ENCODE measurements at regions not wholly inside any gene's neighbourhood (a gene's known extent, or its start where the extent isn't known, plus 50 kb on each side); places are given as distances from the start of the nearest gene placed in this dataset.

GRCh38 chr3:186465508-186465907, 78.7 kb downstream of the CRYGS start:
- no peak overlapping the region for H3K4me3 ChIP-seq (ENCODE audit: low read depth, low read length)
- no peak for TF ChIP-seq CTCF (IDR thresholded peaks at IDR 0.05; ENCODE audit: low read depth, low read length, missing control alignments)
- DNase-seq (ENCODE audit: low read depth): no peak

- no peak for DNase-seq (ENCODE audit: low read depth)
- peak; percentile 65 for TF ChIP-seq CTCF (IDR thresholded peaks at IDR 0.05; ENCODE audit: low read depth, low read length, missing control alignments)
- no peak overlapping the region for H3K4me3 ChIP-seq (ENCODE audit: low read depth, low read length)
Measured at GRCh38 chr3:186464424-186465093, 79.6 kb downstream of the CRYGS start.

GRCh38 chr3:186461141-186461540, 83.0 kb downstream of the CRYGS start:
- TF ChIP-seq CTCF (IDR thresholded peaks at IDR 0.05; ENCODE audit: low read depth, low read length, missing control alignments): no peak
- no peak for DNase-seq (ENCODE audit: low read depth)
- no peak overlapping the region for H3K4me3 ChIP-seq (ENCODE audit: low read depth, low read length)

GRCh38 chr3:186459108-186459467, 85.1 kb downstream of the CRYGS start:
- no peak for DNase-seq (ENCODE audit: low read depth)
- no peak for TF ChIP-seq CTCF (IDR thresholded peaks at IDR 0.05; ENCODE audit: low read depth, low read length, missing control alignments)
- no peak overlapping the region for H3K4me3 ChIP-seq (ENCODE audit: low read depth, low read length)

GRCh38 chr3:186458306-186459107, 85.7 kb downstream of the CRYGS start:
- H3K4me3 ChIP-seq (ENCODE audit: low read depth, low read length): no peak overlapping the region
- no peak for TF ChIP-seq CTCF (IDR thresholded peaks at IDR 0.05; ENCODE audit: low read depth, low read length, missing control alignments)
- DNase-seq (ENCODE audit: low read depth): no peak

GRCh38 chr3:186457236-186457635, 86.9 kb downstream of the CRYGS start:
- DNase-seq (ENCODE audit: low read depth): no peak
- no peak overlapping the region for H3K4me3 ChIP-seq (ENCODE audit: low read depth, low read length)
- TF ChIP-seq CTCF (IDR thresholded peaks at IDR 0.05; ENCODE audit: low read depth, low read length, missing control alignments): no peak
